ENCODE measurements at regions not wholly inside any gene's neighbourhood (a gene's known extent, or its start where the extent isn't known, plus 50 kb on each side); places are given as distances from the start of the nearest gene placed in this dataset.

DNA sequence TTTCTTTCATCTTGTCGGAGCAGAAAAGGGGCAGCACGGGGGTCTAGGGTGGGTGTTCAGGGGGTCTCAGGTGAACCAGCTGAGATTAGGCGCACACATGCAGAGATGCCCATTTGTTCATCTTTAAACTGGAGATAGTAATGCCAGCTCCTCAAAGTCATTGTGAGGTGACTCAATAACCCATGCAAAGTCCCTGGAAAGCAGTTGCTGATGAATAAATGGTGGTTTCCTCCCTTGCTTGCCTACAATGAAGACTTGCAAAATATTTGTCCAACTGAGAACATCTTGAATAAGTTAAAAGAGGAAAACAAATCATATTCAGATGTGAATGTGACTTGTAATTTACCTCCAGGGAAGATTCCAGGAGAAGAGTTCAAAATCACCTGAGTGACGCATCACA lies 206.9 kb downstream of the LY86 start:
- TF ChIP-seq GATA2 (IDR thresholded peaks at IDR 0.05; ENCODE audit: low read depth, low read length): no peak
- no peak for TF ChIP-seq GATA3 (IDR thresholded peaks at IDR 0.05; ENCODE audit: low read depth, low read length)

Measured in SH-SY5Y (cell line).